NOMO-1 (cell line): ENCODE measurements at regions not wholly inside any gene's neighbourhood (a gene's known extent, or its start where the extent isn't known, plus 50 kb on each side); places are given as distances from the start of the nearest gene placed in this dataset.

Source experiments
- DNase-seq, 2 experiments: peaks; one replicate each; lab custom pipeline; 2025; ENCODE audit not compliant: unreplicated experiment in 2 of 2; lab: John Stamatoyannopoulos, UW

DNA sequence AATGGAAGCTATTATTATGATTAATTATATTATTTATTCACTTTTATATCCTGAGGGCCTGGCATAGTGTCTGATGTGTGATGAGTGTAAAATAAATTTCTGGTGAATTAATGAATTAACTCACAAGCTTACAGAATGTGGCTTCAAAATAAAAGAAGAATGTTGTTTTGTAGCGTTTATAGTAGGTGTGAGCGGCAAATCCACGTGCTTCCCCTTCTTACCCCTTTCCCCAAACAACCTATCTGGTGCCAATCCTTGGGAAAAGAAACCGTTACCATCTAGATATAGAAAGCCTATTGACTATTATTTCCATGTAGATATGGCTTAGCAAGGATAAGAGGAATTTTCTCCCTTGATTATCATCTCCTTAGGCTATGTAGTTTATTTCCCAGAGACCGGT lies 144.6 kb upstream of the CITED2 start:
- no peak for DNase-seq

DNA sequence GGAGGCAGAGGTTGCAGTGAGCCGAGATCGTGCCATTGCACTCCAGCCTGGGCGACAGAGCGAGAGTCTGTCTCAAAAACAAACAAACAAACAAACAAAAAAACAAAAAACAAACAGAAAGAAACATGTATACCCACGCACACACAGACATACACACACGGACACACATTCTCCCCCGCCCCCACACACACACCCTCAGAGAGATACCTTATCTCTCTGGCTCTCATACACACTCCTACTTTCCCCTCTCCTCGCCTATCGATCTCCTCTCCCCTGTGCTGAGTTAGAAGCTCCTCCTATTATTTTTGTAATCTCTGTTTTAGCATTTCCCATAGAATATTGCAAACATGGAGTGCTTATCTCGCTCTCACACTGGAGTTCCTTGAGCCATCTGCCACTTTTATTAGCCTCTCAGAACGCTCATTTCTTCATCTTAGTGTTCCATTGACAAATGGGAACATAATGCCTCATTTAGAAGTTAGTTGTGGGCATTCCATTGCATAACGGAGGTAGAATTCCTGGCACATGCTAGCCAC lies 144.2 kb upstream of the CITED2 start:
- no peak for DNase-seq

DNA sequence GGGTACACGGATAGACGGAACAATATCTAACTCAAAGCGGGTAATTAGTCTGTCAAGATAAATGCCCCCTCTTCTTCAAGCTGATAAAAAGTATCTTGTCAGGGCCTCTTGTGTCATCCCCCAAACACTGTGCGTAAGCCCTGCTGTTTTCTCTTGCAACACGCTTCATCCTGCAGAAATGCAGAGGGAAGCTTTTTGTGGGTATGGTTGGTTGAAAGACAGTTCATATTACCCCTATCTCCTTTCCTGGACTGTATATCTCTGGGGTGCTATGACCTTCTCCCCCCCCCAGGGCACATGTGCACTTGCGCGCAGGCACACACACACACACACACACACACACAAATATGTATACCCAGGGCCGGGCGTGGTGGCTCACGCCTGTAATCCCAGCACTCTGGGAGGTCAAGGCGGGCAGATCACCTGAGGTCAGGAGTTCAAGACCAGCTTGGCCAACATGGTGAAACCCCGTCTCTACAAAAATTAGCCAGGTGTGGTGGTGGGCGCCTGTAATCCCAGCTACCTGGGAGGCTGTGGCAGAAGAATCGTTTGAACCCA lies 143.6 kb upstream of the CITED2 start:
- DNase-seq = peak; percentile 79 to 80

DNA sequence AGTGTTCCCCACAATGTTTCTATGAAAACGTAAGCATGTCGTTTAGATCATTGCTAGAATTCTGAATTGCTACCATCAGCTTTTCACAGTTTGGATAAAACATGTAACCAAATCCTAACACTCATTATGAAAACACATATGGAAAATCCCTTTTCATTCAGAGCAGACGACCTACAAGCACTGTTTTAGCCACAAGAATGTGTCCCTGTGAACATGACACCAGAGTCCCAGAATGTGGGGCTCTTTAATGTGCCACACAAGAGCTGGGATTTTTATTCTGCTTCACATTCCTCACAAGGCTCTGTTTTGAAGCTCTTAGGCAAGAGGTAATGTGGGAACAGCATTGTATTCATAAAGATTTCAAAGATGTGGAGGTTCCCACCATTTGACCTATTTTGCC lies 141.1 kb upstream of the CITED2 start:
- DNase-seq = no peak

DNA sequence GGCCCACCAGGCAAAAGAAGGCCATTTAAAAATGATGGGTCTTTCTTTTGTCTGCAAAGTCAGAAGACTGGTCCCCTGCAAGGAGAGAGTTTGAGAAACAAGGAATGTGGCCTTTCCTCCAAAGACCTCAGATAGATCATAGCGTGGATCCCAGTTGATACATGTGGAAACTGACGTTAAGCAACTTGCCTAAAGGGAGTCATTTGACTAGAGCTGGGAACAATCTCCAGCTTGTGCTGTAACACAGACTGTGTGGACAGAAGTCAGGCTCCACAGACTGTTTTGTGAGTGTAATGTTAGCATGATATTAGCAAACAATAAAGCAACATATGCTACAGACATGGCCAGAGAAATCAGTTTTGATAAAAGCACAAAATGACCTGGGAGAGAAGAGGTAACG lies 140.4 kb upstream of the CITED2 start:
- DNase-seq = no peak

DNA sequence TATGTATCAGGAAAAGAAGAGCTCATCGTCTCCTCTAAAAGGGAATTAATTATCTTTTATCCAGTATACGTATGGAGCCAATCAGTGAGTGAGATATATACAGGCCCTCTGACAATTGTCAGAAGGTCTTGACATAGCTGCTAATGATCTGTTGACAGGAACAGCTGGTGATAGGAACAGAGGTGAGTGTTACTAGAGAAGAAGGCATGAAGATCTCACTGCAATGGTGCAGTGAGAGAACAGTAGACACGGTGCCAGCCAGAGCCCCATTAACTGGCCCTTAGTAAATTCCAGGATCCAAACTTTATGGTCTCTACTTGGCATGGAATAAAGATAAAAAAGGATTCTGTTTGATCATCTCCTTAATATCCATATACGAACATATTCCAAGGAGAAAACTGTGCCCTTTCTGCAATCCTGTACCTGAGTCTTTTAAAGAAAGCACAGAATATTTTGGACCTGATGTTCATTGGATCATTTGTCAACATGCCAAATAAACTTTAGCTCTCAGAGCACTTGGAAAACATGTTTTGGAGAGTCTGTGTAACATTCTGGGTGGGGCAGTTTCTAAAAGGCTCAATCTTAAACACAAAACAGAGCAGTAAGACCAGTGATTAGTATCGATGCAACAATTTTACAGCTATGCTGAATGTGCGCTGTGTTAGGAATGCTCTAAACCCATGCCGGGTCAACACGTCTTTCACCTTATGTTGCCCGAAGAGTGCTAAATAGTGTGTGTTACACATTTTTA lies 135.8 kb upstream of the CITED2 start:
- DNase-seq = no peak

DNA sequence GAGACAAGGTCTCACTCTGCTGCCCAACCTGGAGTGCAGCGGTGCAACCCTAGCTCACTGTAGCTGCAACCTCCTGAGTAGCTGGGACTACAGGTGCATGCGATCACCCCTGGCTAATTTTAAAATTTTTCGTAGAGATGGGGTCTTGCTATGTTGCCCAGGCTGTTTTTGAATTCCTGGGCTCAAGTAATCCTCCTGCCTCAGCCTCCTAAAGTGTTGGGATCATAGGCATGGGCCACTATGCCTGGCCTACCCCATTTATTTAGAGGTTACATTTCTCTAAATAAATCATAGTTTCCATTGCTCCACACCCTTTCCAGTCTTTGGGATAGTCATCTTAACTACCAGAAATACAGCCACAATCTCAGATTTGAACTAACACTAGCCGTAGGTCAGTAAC lies 134.7 kb upstream of the CITED2 start:
- no peak for DNase-seq

DNA sequence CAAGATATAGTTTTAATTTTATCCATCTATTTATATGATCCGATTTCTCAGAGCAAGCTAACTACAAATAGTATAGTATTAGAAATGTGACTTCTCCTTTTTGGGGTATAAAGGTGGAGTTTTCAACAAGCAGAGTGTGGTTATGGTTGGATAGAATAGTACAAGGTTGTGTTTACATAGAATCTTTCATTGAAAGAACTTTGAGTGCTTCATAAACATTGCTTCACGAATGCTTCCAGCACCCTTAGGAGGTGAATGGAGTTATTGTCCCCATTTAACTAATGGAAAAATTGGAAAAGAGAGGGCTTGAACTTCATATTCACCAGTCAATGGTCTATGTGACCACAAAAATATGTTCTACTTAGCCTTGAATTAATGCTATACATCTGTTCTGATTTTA lies 134.1 kb upstream of the CITED2 start:
- DNase-seq = peak in 1 of 2 experiments; percentile 17

DNA sequence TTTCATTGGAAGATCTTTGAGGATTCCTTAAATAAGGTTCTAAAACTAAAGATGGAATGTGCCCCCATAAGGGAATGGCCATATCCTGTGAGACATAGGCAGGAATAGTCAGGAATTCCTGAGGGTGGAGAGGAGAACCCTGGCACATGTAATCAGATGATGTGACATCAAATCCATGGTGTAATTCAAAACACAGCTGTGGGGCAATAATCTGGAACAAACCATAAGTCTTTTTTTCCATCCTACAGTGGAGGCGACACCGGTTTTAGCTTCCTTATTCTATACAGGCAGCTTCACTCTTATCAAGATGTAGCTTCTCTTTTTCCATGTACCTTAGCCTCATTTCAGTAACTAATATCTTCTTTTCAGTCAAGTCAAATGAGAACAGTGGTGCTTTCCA lies 133.6 kb upstream of the CITED2 start:
- DNase-seq = peak in 1 of 2 experiments; percentile 42

DNA sequence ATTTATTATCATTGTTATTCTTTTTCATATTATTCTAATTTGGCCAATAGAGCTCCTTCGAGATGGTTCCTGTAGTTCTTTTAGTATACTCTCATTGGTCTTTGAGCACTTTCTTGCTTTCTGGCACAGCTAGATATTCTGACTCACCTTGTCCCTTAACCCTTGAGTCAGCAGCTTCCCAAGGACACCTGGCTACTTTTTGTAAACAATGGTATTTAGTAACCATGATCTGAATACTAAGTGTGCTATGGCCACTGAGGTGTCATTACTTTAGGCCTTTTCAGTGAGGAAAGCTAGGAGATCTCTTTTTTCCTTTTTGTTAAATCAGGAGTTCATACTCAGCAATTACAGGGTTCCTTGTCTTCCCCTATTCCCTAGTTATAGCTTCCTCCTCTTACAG lies 126.5 kb upstream of the CITED2 start:
- no peak for DNase-seq

DNA sequence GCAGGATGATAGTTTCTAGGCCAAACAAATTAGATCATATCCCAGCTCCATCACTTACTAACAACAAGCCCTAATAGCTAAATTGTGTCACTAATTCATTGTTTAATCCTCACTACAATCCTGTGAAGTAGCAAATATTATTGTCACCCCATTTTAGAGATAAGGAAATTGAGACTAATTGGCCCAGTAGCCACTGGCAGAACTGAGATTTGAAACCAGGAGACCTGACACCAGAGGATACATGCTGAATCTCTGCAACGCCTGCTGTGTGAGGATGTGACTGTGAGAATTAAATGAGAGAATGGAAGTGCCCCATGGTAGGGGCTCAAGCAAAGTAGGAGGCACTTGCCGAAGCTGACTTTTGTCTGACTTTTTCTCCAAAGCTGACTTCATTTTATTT lies 124.3 kb upstream of the CITED2 start:
- DNase-seq = no peak

DNA sequence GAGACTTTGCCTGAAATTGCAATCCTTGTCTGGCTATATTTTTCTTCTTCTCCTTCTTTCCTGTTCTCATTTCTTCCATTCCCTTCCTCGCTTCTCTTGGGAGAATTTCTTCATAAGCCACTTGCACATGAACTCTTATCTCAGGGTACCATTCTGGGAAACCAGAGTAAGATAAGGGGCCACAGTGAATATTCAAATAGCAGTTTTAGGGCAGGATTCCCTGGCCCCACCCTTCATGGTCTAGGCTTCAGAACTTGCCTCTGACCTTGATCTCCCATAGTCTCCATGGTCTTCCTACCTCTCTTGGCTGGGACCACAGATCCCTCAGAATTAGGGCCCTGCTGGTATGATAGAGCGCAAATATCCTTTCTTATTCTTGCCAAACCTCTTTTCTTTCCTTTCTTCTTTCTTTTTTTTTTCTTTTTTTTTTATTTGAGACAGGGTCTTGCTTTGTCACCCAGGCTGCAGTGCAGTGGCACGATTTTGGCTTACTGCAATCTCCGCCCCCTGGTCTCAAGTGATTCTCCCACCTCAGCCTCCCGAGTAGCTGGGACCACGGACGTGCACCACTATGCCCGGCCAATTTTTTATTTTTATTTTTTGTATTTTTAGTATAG lies 123.0 kb upstream of the CITED2 start:
- DNase-seq = no peak

DNA sequence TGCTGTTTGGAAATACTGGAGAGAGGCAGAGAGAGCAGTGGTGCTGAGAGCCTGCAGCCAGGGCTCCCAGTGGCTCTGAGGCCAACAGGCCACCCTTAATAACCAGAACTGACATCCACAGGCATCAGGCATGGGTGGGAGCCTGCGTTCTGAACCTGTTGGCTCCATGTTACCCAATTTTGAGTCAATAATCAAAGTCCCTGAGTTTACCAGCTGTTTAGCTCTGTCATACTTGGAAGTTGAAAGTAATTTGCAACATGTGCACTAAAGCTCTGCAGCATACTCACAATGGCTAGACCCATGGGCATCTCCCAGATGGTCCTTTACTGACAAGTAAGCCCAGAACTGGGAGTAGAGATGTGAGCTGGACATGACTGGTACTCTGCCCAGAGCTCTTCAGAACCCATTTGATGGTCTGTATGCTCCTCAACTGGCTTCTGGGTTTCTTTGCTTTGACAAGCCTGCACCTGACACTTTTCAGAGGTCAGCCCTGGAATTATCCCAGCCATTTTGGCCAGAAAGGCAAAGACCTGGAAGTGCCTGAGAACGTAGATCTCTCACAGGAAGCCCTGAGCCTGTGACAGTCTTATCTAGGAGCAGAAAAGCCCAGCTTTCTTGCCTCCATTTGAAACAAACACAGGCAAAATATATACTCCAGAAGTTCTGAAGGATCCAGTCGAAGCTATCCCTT lies 122.4 kb upstream of the CITED2 start:
- no peak for DNase-seq

DNA sequence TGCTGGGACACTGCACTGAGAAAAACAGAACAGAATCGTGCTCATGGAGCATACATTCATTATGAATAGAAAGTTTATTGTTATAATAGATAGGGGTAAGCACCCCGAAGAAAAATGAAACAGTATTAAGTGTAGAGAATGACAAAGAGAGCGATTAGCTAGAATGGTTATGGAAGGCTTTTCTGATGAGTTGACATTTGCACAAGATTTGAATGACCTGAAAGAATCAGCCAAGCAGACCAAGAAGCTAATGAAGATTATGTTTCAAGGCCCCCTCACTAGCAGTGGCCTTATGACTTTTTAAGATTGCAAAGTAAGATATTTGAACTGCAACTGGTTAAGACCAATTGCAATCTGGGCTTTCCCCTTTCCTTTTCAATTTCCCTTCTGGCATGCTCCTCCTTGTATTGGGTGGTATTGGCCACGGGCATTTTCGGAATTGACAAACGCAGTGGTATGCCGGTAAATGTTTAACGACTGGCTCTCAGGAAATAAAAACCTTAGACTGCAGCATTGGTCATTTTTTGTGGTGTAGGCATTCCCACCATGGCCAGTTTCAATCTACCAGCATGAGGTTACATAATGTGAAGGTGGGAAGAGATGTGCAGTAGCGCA lies 120.0 kb upstream of the CITED2 start:
- no peak for DNase-seq

DNA sequence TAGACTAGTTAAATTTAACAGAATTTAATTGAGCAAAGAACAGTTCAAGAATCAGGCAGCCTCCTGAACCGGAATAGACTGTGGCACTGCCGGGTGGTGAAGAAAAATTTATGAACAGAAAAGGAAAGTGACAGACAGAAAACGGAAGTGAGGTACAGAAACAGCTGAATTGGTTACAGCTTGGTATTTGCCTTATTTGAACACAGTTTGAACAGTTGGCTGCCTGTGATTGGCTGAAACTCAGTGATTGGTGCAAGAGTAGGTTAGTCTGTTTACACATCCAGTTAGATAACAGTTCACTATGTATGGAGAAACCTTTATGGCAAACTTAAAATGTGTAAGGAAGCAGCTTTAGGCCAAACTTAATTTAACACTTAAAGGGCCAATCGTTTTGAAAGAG lies 116.0 kb upstream of the CITED2 start:
- peak; percentile 58 to 86 for DNase-seq

DNA sequence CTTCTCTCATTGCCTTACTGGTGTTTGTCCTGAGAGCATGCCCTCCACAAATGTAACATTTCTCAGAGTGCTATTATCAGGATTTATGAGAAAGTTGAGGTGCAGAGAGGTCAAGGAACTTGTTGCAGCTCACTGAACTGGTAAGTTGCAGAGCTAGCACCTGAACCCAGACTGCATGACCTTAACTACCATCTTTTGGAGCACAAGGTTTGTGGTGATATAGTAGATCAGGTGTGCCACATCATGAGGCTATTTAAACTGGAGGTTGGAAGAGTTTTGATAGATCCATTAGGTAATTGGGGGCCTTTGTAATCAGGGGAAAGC lies 112.0 kb upstream of the CITED2 start:
- DNase-seq = no peak

DNA sequence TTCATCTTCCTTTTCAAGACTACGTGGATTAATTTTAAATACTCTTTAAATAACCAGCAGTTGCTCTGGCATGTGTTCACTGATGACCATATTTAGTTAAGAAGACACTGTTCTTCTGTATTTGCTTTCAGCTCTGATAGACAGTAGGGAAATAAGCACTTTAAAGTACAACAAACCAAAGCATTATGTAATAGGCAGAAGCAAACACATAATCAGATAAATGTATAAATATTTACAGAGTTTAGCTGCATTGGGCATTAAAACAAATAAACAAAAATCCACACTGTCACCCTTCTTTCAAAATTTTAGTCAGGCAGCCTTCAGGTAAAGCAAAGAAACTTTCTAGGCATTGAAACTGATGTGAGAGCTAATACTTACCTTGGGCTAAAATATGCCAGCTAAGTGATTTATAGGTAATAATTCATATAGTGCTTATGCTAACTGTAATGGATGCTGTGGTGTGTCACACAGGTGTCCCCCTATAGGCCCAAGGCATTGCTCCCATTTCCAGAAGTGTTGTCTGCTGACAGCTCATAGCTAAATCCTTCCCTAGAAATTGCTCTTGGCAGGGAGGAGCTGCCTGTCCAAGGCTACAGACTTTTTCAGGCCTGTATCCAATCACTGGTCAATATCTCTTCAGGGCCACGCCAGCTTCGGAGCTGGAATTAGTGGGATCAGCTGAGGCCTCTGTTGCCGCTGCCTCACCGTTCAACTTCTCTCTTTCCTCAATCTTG lies 111.5 kb upstream of the CITED2 start:
- no peak for DNase-seq

DNA sequence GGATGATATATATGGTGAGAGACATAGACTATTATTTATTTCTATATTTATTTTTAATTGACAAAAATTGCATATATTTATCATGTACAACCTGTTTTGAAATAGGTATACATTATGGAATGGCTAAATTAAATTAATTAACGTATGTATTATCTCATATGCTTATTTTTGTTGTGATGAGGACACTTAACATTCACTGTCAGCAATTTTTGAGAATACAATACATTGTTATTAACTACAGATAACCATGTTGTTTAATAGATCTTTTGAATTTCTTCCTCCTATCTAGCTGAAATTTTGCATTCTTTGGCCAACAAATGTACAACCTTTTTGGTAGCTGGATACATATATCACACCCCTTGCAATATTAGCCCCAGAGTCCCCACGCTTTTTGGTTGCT lies 110.7 kb upstream of the CITED2 start:
- DNase-seq = no peak

DNA sequence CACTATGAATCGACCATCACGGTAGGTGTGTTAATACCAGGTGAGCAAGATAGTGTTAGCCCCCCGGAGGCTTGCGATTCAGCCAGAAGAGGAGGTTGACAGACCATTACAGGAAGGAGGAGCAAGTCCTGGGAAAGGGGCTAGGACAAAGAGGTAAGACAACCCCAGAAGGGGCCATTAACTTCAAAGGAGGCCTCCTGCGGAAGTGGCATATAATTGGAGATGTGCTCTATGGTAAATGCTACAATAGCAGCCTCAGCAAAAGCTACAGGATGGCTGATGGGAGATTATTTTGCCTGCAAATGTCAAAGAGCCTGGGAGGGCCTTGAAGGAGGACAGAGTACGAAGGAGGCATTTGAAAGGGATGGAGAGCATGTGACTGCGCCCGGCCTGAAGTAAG lies 108.6 kb upstream of the CITED2 start:
- no peak for DNase-seq

DNA sequence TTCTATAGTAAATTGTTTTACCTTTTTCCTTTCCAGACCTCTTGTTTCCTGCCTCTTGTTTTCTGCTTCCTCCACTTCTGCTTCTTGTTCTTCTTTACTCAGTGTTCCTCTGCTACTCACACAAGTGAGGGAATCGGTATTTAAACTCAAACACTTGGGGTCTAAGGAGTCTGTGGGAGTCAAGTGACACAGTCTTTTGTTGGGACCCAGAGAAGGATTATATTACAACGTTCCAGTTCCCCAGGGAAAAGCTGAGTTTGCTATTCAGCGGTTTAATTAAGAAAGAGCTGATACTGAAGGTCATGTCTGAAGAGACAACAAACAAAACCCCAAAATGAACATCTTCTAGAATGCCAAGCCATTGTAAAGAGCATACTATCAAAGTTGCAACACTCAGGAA lies 107.8 kb upstream of the CITED2 start:
- DNase-seq = no peak
